Colon (tissue), 2 donors: ENCODE measurements at regions not wholly inside any gene's neighbourhood (a gene's known extent, or its start where the extent isn't known, plus 50 kb on each side); places are given as distances from the start of the nearest gene placed in this dataset.

Experiments used
- FAIRE-seq: peaks from 2 replicates; lab custom pipeline; 2012; peaks lifted over from hg19 to GRCh38; lab: Jason Lieb, UNC
- donor health status: control.
- donor health status: control.

- FAIRE-seq = no peak
These were observed 405.5 kb downstream of the KIF4B start for GRCh38 chr5:155418960-155419579.

GRCh38 chr5:155430192-155430591 is 416.6 kb downstream of the KIF4B start:
- FAIRE-seq = no peak

DNA sequence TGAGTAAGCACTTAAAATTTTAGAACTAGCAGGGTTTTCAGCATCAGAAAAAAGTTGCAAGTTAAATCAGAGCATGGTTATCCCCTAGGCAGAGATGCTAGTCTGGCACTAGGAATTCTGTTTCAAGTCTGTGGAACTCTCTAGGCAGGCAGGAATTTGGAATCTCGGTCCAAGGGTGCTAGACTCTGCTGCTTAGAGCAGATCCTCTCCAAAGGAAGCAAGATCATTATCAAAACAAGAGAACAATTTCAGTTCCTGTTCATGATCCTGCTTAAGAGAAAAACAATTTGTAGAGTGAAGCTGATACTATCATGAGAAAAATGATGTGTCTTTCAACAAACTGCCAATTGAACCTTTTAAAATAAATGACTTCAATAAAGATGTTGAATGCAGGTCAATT is 420.7 kb downstream of the KIF4B start:
- no peak for FAIRE-seq

GRCh38 chr5:155434681-155435080 is 421.1 kb downstream of the KIF4B start:
- no peak for FAIRE-seq

- FAIRE-seq = no peak
These were observed 428.3 kb downstream of the KIF4B start for GRCh38 chr5:155441849-155442248.

- no peak for FAIRE-seq
These were observed 437.6 kb downstream of the KIF4B start for GRCh38 chr5:155451106-155451505.

- FAIRE-seq = no peak
These were observed 442.4 kb downstream of the KIF4B start for GRCh38 chr5:155455791-155456514.

- FAIRE-seq = no peak
These were observed 446.4 kb downstream of the KIF4B start for GRCh38 chr5:155459889-155460500.

DNA sequence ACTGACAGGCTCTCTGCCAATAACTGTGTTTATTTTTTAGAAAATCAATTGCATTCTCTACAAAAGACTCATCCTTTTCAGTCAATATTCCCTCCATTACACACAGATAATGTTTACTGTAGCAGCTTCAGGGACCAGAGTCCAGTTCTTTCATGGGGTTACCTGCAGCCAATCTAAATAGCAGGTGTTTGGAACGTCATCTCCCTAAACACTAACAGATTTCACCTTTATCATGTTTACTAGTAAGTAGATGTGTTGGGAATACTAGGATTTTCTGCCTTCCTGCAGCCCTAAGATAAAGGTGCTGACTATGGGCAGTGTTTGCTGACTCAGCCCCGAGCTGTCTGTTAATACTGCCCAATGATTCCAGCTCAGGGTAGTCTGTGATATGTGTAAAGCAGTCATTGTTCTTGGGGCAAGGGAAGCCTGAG is 447.0 kb downstream of the KIF4B start:
- no peak for FAIRE-seq

- FAIRE-seq = no peak
These were observed 447.7 kb downstream of the KIF4B start for GRCh38 chr5:155461304-155461703.

- FAIRE-seq = no peak
These were observed 453.3 kb downstream of the KIF4B start for GRCh38 chr5:155466851-155467250.

DNA sequence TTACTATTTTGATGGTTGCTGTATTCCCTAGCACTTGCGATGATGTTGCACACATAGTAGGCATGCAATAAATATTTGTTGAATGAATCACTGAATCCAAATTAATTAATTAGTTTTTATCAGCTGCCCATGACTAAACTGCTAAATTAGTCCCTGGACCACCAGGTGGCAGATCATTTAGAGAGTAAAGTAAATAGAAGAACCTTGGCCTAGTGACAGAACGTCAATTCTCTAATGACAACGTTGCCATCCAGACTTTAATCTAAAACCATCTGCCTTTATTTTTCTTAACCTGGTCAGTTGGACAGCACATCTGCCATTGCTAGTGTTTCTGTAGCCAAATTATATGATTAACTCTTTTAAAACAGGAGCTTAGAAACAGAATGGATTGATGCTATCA is 457.5 kb downstream of the KIF4B start:
- no peak for FAIRE-seq

GRCh38 chr5:155472780-155473179 is 459.2 kb downstream of the KIF4B start:
- no peak for FAIRE-seq

DNA sequence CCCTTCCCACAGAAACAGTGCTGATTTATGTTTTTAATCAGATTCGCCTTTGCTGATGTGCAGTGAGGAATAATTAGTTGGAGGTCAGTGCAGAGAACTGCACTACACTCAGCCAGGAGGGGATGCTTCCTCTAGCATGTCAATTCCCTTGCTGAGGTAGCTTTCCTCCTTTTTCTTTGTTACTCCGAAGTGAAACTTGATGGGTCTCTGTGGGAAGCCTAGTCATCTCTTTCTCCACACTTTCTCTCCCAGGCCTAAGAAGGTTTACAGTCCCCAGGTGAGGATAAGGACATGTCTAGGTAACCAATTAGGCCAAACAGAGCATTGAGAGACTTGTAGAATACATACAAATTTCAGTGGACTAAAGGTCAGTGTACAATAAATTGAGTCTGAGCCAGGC is 461.8 kb downstream of the KIF4B start:
- FAIRE-seq = no peak

DNA sequence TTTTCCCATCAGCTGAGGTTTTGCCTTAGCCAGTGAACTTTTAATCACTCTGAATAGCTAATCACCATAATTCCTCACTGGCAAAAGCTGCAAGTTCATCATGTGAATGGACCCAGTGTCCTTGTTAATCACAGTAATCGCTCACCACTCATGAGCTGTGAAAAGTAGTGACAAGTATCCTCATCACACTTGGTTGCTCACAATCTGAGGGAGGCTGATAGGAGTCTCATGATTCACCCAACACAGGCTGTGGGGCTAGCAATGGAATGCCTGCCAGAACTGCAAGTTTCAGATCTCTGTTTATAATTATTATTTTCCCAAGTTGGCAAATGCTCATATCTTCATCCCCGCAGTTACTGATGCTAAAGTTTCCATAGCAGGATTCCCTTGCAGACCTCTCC is 467.2 kb downstream of the KIF4B start:
- no peak for FAIRE-seq

DNA sequence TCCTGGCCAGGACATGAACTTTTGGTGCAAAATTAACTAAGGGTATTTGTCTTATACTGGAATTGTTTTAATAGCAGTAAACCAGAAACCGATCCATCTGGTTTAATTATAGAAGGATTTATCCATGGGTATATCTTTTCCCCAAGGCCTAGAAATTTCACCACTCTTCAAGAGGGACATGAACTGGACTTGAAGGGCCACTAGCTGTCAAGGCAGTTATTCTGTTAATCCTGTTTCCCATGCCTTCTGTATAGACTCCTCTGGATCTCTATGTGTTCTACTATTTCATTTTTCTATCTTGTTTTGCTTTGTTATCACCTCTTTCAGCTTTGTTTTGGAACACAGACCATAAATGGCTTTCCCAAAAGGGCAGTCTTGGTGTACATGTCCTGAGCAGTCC is 467.6 kb downstream of the KIF4B start:
- no peak for FAIRE-seq

- no peak for FAIRE-seq
These were observed 468.9 kb downstream of the KIF4B start for GRCh38 chr5:155482428-155482827.

GRCh38 chr5:155485386-155485785 is 471.8 kb downstream of the KIF4B start:
- no peak for FAIRE-seq

- no peak for FAIRE-seq
These were observed 476.4 kb downstream of the KIF4B start for GRCh38 chr5:155489949-155490348.

DNA sequence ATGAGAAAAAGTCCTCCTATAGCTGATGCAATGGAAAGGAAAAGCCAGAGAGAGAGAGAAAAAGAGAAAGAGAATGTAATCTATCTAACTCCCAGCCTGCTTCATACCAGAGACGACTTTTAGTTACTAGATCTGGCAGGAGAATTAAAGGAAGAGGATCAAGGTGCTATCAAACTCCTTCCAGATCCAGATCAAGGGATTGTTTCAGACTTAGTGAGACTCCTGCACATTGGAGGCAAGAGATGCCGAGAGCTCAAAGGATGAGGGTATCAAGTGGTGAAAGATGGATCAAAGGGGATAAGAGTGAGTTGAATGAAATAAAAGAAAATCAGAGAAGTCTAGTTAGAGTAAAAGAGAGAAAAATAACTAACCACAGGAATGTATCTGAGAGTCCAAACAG is 478.6 kb downstream of the KIF4B start:
- FAIRE-seq = no peak

GRCh38 chr5:155504606-155505005 is 491.1 kb downstream of the KIF4B start:
- no peak for FAIRE-seq

DNA sequence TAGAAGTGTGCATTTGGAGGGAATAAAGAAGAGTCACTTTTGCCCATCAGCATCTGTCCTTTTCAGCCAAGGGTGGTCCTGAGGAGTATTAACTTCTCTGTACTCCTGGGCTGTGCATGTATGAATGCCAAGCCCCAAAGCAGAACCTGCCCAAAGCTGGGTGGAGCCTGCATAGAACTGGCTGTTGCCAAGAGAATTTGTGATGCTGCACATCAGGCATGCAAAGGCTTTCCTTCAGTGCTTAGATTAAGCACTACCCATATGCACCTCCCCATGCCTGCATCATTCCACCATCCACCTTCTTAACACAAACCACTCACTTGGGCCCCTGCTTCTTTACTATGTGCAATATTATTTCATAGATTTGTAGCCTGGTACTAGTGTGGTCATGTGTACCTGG is 493.8 kb downstream of the KIF4B start:
- no peak for FAIRE-seq

- FAIRE-seq = no peak
These were observed 495.1 kb downstream of the KIF4B start for GRCh38 chr5:155508673-155509072.

GRCh38 chr5:155512329-155512728 is 498.8 kb downstream of the KIF4B start:
- FAIRE-seq = no peak
